Lower leg skin (tissue), 3 donors: ENCODE measurements at regions not wholly inside any gene's neighbourhood (a gene's known extent, or its start where the extent isn't known, plus 50 kb on each side); places are given as distances from the start of the nearest gene placed in this dataset.

Source experiments
- POLR2A ChIP-seq, 2 donors: fragments of 450-650 bp; IDR thresholded peaks; one replicate each; pipeline ENCODE4 v1.6.1; 2016 to 2017; ENCODE audit warnings: antibody characterized with exemption in 2 of 2, mild to moderate bottlenecking in 1 of 2, moderate library complexity in 1 of 2
- TF ChIP-seq, protein P1 (sequence below), 3 donors: fragments of 450-650 bp; IDR thresholded peaks; one replicate each; pipeline ENCODE4 v1.5.1; 2016; ENCODE audit warnings: antibody characterized with exemption in 3 of 3, mild to moderate bottlenecking in 3 of 3, moderate library complexity in 2 of 3

DNA sequence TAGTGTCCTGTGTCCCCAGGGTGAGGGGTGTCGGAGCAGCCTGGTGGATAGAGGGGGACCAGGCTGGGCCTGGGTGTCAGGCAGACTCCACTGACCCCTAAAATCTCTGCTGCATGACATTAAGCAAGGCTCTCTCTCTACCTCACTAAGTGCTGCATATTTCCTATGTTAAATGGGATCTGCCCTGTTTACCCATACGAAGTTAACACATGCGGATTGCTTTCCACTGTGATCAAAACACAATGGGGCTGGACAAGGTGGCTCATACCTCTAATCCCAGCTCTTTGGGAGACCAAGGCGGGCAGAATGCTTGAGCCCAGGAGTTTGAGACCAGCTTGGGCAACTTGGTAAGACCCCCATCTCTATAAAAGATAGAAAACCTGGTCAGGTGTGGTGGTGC lies 426.2 kb downstream of the MIAT start:
- TF ChIP-seq, protein P1, sequence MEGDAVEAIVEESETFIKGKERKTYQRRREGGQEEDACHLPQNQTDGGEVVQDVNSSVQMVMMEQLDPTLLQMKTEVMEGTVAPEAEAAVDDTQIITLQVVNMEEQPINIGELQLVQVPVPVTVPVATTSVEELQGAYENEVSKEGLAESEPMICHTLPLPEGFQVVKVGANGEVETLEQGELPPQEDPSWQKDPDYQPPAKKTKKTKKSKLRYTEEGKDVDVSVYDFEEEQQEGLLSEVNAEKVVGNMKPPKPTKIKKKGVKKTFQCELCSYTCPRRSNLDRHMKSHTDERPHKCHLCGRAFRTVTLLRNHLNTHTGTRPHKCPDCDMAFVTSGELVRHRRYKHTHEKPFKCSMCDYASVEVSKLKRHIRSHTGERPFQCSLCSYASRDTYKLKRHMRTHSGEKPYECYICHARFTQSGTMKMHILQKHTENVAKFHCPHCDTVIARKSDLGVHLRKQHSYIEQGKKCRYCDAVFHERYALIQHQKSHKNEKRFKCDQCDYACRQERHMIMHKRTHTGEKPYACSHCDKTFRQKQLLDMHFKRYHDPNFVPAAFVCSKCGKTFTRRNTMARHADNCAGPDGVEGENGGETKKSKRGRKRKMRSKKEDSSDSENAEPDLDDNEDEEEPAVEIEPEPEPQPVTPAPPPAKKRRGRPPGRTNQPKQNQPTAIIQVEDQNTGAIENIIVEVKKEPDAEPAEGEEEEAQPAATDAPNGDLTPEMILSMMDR (IDR thresholded peaks at IDR 0.05), result no peak
- TF ChIP-seq POLR2A (IDR thresholded peaks at IDR 0.05), result no peak
